ENCODE measurements at regions not wholly inside any gene's neighbourhood (a gene's known extent, or its start where the extent isn't known, plus 50 kb on each side); places are given as distances from the start of the nearest gene placed in this dataset.
A peak's percentile ranks its signal among the peaks of the same experiment; 100 is the strongest.
"Not testable (repeated sequence)": the region's sequence is repeated elsewhere in the genome, so short reads cannot be mapped to it uniquely, and the experiment has no call there.

DNA sequence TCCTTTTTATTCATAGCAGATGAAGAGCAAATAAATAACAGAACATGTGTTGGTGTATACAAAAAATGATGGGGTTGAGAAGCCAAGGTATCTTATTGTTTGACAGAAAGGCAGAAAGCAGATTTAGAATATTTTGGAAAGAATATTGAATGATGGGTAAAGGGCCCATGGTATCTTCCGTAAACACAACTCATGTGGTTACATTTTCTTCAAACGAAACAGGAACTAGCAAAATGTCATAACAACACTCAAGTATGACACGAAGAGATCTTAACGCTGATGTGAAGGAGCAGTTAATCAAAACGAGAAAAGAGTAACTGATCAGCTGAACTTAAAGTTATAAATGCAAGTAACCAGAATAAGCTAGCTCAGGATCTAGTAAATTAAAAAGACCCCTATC is 195.7 kb upstream of the GK2 start:
- DNase-seq = no peak

DNA sequence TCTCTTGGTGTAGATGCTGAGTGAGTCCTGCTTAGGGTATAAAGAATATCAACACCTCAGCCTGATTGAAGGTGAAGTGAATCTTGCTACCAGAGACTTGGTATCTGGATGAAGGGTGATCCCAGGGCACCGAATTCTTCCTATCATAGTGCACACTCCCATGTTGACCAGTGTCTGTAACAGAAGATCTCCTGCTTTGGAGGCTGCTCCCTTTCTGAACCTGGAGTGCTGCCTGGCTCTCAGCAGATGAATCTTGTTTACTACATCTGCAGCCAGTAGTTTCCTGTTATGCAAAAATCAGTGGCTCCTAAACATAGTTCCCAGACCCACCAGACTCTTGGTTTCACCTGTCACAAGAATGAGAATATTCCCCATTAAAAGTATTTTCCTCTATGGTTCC is 191.7 kb upstream of the GK2 start:
- DNase-seq = no peak

DNA sequence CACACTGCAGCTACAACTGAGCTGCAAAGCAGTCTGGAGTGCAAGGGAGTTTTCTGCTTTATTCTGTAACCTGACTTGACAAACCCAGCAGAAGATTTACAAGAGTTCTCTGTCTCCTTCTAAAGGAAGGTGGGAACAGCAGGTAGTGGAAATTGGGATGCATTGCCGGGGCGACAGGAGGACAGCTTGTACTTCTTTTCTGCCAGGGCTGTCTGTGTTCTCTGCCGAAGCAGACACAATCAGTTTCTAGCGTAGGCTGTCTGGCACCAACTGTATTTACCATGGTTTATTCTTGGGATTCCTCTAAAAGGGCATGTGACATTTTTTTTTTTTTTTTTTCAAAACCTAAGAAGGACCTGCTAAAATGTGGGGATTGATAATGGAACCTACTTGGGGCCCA is 190.8 kb upstream of the GK2 start:
- peak; percentile 37 for DNase-seq

DNA sequence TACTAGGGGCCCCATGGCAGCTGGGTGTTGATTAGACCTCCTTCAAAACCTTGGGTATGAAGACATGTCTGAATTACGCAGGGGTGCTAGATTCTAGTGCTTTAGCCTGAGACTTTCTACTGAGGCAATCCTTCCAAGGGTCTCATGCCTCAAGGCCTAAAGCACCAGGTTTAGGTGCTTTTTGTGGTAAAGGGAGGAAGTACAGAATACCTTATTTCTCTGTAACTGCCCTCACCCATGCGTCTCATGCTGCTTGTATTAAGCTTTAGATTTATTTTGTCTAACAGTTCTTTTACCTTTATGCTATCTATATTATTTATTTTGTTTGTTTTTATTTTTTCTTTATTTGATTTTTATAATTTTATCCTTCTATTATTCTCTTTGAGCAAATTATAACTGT is 190.2 kb upstream of the GK2 start:
- DNase-seq = no peak

DNA sequence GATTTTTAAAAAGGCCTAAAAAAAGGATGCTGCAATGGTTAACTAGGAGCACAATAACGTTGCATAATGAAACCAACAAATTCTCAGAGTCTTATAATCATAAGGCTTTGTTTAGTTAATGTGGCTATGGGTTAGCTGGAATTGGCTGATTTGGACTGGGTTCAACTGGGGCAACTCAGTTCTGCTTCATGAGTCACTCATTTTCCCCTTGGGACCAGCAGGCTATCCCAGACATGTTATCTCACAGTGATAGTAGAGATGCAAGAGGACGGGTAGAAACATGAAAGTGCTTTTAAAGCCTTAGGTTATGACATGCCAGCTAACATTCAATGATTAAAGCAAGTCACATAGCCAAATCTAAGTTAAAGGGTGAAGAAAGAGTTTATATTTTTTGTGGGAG is 189.2 kb upstream of the GK2 start:
- no peak for DNase-seq

DNA sequence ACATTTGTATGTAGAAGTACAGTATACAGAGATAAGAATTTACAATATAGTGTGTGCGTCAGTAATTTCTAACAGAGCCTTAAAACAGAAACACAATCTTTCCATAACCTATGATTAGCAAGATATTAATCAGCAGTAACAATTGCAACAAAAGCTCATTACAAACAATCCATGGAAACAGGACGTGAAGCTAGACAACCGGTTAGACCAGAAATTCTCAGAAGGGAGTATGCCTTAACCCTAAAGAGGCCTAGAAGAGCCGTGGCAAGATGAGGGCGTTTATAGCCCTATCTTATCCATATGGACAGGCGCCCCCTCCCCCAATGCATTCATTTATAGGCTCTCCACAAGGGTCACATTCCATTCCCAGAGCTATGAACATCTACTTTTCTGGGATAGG is 184.2 kb upstream of the GK2 start:
- not testable (repeated sequence) for DNase-seq

DNA sequence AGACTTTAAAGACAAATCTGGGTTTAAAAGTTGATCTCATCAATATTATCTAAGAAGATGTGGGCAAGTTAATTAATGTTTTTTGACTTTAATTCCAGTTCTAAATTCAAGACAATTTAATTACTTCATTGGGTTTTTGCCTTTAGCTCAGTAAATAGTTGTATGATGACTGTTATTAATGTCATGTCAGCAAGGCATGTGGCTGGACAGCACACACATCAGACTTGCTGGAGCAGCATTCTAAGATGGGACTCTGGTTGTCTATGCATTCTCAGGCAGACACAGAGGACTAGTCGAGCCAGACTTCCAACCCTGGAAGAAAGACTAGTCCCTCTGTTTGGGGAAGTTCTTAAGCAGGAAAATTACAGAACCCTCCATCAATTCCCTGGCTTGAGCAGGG is 180.7 kb upstream of the GK2 start:
- DNase-seq = no peak

DNA sequence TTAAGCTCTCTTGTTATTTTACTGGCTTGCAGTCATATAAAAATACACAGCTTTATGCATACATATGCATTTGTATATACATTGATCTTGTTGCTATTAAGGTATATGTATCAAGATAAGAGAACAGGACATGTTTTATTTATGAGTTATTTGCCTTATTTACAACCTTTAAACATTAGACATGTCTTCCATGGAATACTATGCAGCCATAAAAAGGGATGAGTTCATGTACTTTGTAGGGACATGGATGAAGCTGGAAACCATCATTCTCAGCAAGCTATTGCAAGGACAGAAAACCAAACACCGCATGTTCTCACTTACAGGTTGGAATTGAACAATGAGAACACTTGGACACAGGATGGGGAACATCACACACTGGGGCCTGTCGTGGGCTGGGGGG is 179.2 kb upstream of the GK2 start:
- DNase-seq = not testable (repeated sequence)

DNA sequence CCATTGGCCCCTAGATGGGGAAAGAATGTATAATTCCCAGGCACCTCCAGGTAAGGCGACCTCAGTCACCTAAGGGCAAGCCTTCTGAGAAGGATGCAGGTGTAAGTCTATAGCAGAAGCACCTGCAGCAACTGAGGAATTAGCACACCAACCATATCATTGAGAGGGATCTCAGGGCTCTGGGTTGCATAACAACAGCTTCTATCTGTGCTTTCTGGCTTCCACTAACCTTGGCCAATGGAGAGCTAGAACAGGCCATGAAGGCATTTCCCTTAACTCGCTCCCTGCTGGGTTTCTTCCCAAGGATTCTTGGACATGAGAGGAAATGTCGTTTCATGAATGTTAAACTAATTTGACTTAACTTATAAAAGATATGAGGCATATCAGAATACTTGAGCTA is 177.8 kb upstream of the GK2 start:
- DNase-seq = no peak

DNA sequence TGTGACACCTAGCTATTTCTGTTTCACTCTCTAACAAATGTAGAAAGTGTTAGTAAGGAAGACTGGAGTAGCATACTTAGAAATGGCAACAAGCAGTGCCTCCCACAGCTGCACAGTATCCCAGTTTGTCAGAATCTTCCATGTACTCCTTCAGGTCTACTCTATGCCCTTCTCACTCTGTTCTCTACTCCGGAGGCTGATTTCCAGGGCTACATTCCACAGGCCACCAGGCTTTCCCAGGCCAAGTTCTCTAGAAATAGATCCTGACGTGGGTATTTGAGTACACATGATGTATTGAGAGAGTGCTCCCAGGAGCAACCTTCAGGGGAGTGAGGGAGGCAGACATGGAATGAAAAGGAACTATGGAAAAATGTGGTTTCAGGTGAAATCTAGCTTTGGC is 177.3 kb upstream of the GK2 start:
- DNase-seq = no peak

DNA sequence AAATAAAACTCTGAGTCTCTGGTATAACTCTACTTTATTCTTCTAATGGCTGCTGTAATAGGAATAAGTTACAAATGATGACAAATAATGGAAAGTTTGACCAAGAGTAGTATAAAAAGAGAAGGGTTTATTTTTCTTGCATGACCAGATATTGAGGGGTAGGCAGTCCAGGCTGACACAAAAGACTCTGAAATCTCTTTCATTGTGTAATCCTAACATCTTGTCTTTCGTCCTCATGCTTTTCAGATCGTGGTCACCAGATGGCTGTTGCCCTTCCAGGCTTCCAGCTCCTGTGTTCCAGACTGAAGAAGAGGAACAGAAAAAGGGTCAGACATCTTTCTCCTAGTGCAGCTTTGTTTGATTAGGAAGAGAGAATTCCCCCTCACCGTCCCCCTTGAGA is 176.9 kb upstream of the GK2 start:
- DNase-seq = no peak

DNA sequence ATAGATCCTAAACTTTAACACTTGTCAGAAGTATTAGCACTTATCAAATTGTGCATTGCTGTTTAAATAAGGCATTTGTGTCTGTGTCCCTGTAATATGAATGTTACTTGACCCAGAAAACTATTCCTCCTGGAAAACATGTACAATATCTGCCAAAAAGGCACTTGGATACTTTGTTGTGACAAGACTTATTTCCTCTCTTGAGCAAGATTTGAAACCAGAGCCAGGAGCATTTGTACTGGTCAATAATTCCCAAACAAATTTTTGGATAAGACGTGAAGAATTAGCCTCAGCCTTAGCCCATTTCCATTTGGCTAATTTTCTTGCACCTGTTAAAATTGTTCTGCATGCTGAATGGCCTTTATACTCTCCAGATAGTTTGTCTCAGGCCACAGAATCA is 176.3 kb upstream of the GK2 start:
- DNase-seq = no peak

DNA sequence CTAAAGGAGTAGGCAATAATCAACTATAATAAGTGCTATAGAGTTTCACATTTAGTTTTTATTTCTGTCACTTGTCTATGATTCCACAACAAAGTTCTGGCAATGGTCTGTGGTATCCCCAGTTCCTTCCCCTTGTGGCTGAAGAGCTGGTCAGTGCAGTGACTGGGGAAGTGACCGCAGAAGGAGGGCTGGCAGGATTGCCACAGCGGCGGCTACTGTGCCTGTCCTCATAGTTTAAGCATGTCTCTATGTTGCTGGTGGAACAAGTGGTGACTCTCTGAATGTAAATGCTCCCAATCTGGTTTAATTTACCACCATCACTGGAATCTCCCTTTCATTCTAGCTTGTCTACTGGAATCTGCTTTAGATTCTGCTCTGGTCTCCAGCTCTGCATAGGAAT is 170.6 kb upstream of the GK2 start:
- no peak for DNase-seq

DNA sequence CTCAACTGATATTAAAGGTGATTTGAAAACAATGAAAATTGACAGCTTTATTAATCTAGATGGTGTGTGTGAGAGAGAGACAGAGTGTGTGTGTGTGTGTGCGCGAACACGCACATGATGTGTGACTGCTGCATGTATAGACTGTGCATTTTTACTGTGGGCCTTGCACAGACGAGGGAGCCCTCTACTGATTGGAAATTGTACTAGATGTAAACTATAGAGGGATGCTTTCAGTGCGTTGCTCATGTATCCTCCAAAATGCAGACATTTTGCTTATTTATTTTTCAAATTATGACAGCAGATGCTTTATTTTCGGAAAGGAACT is 168.4 kb upstream of the GK2 start:
- DNase-seq = no peak

DNA sequence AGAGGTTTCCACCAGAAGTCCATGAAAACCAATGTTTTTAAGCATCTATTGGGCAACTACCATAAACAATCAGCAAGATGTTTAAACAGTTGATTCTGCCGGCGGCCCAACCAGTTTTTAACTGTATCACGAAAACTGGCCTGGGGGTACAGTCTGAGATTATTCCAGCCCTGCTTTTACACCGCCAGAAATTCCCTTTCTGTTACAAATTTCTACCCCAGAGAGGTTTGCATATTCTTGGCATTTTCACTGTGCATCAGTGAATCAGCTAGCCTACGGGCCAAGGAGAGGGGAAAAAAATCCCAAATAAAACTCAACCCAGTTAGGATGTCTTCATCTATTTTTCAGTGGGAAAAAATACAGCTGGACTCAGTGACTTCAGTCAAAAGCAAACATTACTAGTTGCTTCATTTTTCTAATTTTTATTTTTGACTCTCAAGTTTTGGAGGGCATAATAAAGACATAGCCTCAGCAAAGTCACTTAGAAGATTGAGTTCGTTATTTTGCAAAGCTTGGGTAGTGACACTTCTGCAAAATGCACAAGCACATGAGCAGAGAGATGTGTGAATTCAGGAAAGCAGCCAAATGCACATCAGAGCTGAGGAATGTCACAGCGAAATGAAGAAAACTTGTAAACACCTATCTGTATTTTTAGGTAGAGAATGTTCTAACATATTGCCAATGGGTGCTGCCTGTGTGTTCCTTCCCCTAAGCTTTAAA is 167.8 kb upstream of the GK2 start:
- no peak for DNase-seq

DNA sequence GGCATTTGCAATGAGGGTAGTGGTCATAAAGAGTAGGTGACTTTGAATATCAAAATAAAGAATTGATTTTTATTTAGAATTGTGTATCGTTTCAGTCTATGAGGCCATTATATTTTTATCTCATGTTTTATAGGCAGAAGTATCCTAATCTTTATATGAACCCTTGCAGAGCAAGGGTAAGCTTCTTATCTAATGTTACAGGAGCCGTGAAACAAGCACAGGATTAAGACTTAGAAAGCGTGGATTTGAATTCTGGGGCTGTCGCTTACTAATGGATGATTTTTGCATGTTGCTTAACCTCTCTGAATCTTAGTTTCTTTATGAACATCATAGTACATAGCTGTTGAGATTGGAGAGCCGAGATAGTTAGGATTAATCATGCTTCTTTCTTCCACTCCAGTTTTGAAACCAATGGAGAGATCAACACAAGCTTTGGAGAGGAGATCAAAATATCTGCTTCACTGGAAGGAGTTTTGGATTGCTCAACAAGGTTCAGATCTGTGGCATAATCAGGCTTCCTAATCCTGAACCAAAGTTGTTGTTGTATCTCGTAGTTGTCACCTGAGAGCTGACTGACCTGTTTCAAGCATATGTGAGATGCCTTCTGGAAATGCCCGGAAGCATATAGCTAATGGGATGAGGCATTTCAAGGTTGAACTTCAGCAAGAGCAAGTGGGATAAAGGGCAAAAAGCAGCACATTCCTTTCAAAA is 166.9 kb upstream of the GK2 start:
- no peak for DNase-seq

DNA sequence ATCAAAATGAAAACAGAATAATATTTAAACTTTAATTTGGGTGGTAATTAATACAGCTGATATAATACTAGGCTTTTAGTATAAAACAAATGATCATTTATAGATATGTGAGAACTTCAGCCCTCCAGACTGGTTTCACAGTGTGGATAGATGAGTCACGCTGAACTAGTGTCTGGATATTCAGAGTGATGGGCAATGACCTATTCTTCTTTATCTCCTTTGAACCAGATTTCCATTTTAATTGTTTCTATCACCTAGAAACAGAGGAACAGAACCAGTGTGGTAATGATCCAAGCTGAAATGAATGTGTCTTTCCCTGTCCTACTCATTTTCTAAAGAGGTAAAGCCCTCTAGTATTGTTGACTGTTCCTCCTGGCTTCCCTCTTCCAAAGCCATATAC is 155.2 kb upstream of the GK2 start:
- no peak for DNase-seq

DNA sequence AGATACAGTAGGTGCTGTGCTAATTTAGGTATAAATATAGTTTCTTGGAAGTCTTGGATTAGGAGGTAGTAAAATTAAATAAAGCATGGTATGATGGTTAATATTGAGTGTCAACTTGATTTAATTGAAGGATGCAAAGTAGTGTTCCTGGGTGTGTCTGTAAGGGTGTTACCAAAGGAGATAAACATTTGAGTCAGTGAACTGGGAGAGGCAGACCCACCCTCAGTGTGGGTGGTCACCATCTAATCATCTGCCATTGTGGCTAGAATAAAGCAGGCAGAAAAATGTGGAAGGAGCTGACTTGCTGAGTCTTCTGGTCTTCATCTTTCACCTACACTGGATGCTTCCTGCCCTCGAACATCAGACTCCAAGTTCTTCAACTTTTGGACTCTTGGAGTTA is 153.7 kb upstream of the GK2 start:
- DNase-seq = no peak

DNA sequence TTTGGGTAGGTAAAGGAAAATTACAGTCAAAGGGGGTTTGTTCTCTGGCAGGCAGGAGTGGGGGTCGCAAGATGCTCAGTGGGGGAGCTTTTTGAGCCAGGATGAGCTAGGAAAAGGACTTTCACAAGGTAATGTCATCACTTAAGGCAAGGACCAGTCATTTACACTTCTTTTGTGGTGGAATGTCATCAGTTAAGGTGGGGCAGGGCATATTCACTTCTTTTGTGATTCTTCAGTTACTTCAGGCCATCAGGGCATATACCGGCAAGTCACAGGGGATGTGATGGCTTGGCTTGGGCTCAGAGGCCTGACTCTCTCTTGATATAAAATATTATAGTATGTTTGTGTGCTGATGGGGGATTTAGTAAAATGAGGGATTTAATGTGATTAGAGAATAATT is 151.4 kb upstream of the GK2 start:
- not testable (repeated sequence) for DNase-seq

DNA sequence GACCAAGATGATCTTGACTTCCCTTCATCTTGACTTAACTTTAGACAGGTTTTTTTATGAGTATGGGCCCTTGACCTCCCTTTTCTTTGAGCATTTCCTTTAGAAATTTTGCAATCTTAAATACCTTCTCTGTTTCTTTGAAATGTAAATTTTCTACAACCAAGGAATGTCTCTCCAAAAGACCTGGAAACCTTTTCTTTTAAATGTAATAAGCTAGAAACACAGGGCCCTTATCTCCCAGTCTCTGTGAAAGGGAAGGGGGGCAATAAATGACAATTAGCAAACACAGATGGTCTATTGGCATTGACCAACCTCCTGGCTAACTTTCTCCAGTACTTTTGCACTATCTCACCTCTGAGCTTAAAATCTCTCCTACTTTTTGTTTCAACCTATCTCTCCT is 144.3 kb upstream of the GK2 start:
- DNase-seq = no peak

DNA sequence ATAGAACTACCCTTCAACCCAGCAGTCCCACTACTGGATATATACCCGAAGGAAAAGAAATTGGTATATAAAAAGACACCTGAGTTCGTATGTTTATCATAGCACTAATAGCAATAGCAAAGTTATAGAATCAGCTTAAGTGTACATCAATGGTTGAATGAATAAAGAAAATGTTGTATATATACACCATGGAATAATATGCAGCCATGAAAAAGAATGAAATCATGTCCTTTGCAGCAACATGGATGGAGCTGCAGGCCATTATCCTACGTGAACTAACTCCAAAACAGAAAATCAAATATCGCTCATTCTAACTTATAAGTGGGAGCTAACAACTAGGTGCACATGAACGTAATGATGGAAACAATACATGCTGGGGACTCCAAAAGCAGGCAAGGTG is 143.5 kb upstream of the GK2 start:
- no peak for DNase-seq

DNA sequence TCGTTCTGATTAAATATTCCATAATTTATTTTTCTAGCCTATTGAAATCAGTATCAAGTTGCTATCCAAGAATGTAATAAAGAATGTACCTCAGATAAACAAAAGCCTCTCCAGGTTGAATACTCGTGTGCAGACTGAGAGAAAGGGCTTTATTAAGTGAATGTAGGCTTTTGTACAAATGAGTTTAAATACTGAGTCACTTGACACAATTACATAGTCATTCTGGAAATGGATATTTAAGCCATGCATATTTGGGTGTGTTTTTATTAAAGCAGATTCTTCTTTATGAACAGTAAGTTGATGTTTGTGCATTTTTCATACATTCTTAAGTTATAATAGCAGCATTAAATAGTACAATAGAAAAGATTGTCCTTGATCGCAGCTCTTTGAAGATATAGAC is 139.8 kb upstream of the GK2 start:
- DNase-seq = no peak

DNA sequence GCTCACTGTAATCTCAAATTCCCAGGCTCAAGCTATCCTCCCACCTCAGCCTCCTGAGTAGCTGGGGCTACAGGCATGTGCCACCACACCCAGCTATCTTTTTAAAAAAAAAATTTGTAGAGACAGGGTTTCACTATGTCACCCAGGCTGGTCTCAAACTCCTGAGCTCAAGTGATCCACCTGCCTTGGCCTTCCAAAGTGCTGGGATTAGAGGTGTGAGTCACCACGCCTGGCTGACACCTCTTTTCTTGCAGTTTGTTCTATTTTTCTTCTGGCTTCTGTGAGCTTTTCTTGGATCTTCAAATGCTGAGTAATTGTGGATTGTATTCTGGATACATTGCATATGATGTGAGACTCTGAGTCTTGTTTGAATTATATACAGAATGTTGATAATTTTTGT is 137.3 kb upstream of the GK2 start:
- DNase-seq = not testable (repeated sequence)

DNA sequence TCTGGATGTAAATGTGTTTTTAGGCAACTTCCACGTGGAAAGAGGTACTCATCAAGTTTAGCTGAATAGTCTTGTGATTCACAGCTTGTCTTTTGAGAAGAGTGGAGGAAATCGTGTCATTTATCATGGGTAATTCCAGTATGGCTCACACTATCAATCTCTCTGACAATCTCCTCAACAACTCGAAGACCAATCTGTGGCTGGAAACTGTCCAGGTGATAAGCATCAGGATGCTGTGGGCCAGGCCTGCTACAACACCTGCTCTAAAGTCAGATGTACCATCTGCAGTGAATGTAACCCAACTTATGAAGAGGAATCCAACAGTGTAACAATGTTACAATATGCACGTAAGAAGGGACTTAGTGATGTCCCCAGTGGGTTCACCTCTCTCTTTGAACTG is 132.1 kb upstream of the GK2 start:
- no peak for DNase-seq

DNA sequence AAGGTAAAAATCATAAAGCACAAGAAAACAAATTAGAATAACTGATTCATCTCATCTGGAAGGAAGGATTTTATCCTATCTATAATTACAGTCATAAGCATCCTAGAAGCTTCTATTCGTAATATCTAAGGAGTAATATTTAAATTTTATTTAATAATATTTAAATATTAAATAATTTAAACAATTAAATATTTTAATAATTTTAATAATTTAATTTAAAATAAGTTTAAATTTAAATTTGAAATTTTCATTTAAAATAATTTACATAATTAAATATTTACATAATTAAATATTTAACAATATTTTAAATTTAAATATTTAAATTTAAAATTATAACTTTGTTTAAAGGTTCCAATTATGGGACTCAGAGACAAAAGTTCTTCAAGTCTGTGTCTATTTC is 127.5 kb upstream of the GK2 start:
- no peak for DNase-seq
